K562 (cell line): ENCODE measurements at regions not wholly inside any gene's neighbourhood (a gene's known extent, or its start where the extent isn't known, plus 50 kb on each side); places are given as distances from the start of the nearest gene placed in this dataset.

Source experiments
- ATAC-seq: fragments of 200-7000 bp; cut with Tn5 transposase; 3 replicates; pipeline ENCODE4 v1.9.1; 2020; ENCODE audit warnings: moderate library complexity
- BruUV-seq: library from RNA; stranded (reverse); fragments of 400-500 nt; replicated peaks from 2 replicates; lab custom pipeline; 2021; lab: Mats Ljungman, UMichigan
- CTCF ChIA-PET: fragments of 300-600 bp; formaldehyde crosslinking; extraction: SDS; loops from one replicate; lab custom pipeline; 2021; ENCODE audit warnings: low intra/inter-chr PET ratio; lab: Yijun Ruan, JAX
- POLR2A ChIA-PET: fragments of 300-600, 350-650 bp; sonication (Branson Sonifier 250); formaldehyde crosslinking; extraction: SDS; loops from one replicate; lab custom pipeline; 2021; ENCODE audit warnings: antibody characterized with exemption, inconsistent platforms; lab: Yijun Ruan, JAX
- DNase-seq, 4 experiments: peaks; one replicate each; pipeline versions ENCODE4 v3.0.0 to v3.0.0-alpha.2; 2011 to 2018; ENCODE audit warnings: low spot score in 3 of 4, mixed read lengths in 3 of 4; ENCODE audit errors: extremely low read depth in 1 of 4
- FAIRE-seq: peaks from 2 replicates; lab custom pipeline; 2011; peaks lifted over from hg19 to GRCh38; lab: Jason Lieb, UNC
- H2AFZ ChIP-seq: 2 replicates; pipeline ENCODE4 v1.6.0; 2011; ENCODE audit warnings: low read depth, low read length, control low read depth, inconsistent platforms
- H3K27ac ChIP-seq: fragments of 200-600 bp; 3 replicates; pipeline ENCODE4 v1.8.0; 2011; ENCODE audit warnings: low read depth, mild to moderate bottlenecking, control low read depth, inconsistent platforms, low read length, moderate library complexity, mixed read lengths; ENCODE audit errors: extremely low read depth
- H3K27me3 ChIP-seq, 2 experiments: fragments of 300-600 bp in 1 of 2; 2 replicates in 1 of 2; 3 replicates in 1 of 2; pipeline versions ENCODE4 v1.6.0 to v1.8.0; 2011; ENCODE audit warnings: inconsistent platforms in 2 of 2, low read length in 2 of 2, mild to moderate bottlenecking in 1 of 2, mixed read lengths in 1 of 2, moderate library complexity in 1 of 2; ENCODE audit not compliant: control insufficient read depth in 2 of 2, insufficient read depth in 2 of 2
- H3K36me3 ChIP-seq: fragments of 300-600 bp; 3 replicates; pipeline ENCODE4 v1.8.0; 2011; ENCODE audit warnings: mild to moderate bottlenecking, low read length, inconsistent platforms; ENCODE audit not compliant: control insufficient read depth, insufficient read depth
- H3K4me1 ChIP-seq, 2 experiments: fragments of 200-600 bp in 1 of 2; replicated peaks in 1 of 2; 2 replicates in 1 of 2; 3 replicates in 1 of 2; pipeline versions ENCODE4 v1.5.1 to v1.8.0; 2011; ENCODE audit warnings: inconsistent platforms in 2 of 2, low read length in 2 of 2, mild to moderate bottlenecking in 1 of 2, mixed read lengths in 1 of 2, moderate library complexity in 1 of 2; ENCODE audit not compliant: control insufficient read depth in 2 of 2, insufficient read depth in 2 of 2
- H3K4me2 ChIP-seq: 2 replicates; pipeline ENCODE4 v1.6.1; 2011; ENCODE audit warnings: low read length, control low read depth, inconsistent platforms, mixed read lengths; ENCODE audit not compliant: insufficient read depth
- H3K4me3 ChIP-seq: fragments of 200-600 bp; sonication (generic), shearing (Covaris generic); 2 replicates; pipeline ENCODE4 v1.5.1; 2016; ENCODE audit warnings: control low read depth, inconsistent platforms
- H3K79me2 ChIP-seq: fragments of 200-600 bp; 3 replicates; pipeline ENCODE4 v1.8.0; 2011; ENCODE audit warnings: low read length, inconsistent platforms; ENCODE audit not compliant: control insufficient read depth, insufficient read depth
- H3K9ac ChIP-seq, 2 experiments: 2 replicates each; pipeline versions ENCODE4 v1.6.0 to v1.6.1; 2011; ENCODE audit warnings: low read depth in 2 of 2, low read length in 2 of 2, control low read depth in 1 of 2, inconsistent platforms in 1 of 2, mild to moderate bottlenecking in 1 of 2, mixed read lengths in 1 of 2; ENCODE audit not compliant: insufficient read depth in 1 of 2
- H3K9me1 ChIP-seq: one replicate; pipeline ENCODE4 v1.6.0; 2011; ENCODE audit warnings: inconsistent platforms, mild to moderate bottlenecking, low read length, moderate library complexity; ENCODE audit not compliant: control insufficient read depth, insufficient read depth
- H3K9me3 ChIP-seq: replicated peaks from 2 replicates; pipeline ENCODE4 v1.5.1; 2011; ENCODE audit warnings: low read depth, low read length, inconsistent platforms; ENCODE audit not compliant: control insufficient read depth, insufficient read depth
- H4K20me1 ChIP-seq: replicated peaks from 2 replicates; pipeline ENCODE4 v1.6.1; 2011; ENCODE audit warnings: low read length, inconsistent platforms, mixed read lengths; ENCODE audit not compliant: control insufficient read depth, insufficient read depth
- EP300 ChIP-seq: IDR thresholded peaks from 2 replicates; pipeline ENCODE4 v1.6.1; 2012; ENCODE audit warnings: low read length, improper control_type of control experiment
- EWSR1 ChIP-seq: fragments of 450-650 bp; IDR thresholded peaks from 2 replicates; pipeline ENCODE4 v1.6.1; 2018; ENCODE audit warnings: borderline replicate concordance, mild to moderate bottlenecking, low read depth, moderate library complexity; ENCODE audit not compliant: partially characterized antibody
- MAFG ChIP-seq: fragments of 450-650 bp; conservative IDR thresholded peaks from 2 replicates; pipeline ENCODE4 v1.6.1; 2016; ENCODE audit warnings: missing genetic modification characterization, missing compliant biosample characterization
- MCM2 ChIP-seq: fragments of 450-650 bp; IDR thresholded peaks from 2 replicates; pipeline ENCODE4 v1.6.1; 2017; ENCODE audit warnings: low read depth, mild to moderate bottlenecking
- MYBL2 ChIP-seq, 2 experiments: fragments of 450-650 bp in 1 of 2; sonication (generic) in 1 of 2; formaldehyde crosslinking in 1 of 2; IDR thresholded peaks; 2 replicates each; pipeline versions ENCODE4 v1.6.1 to v1.8.1; 2017 to 2022; ENCODE audit warnings: borderline replicate concordance in 1 of 2, inconsistent platforms in 1 of 2, low read depth in 1 of 2, mild to moderate bottlenecking in 1 of 2, missing genetic modification reagents in 1 of 2, moderate library complexity in 1 of 2
- NR3C1 ChIP-seq: sonication (generic); formaldehyde crosslinking; IDR thresholded peaks from 2 replicates; pipeline ENCODE4 v1.8.1; 2022; ENCODE audit warnings: missing genetic modification reagents
- PHF21A ChIP-seq: fragments of 450-650 bp; IDR thresholded peaks from 2 replicates; pipeline ENCODE4 v1.6.1; 2017; ENCODE audit warnings: low read depth, borderline replicate concordance
- ZNF77 ChIP-seq: fragments of 250-450 bp; sonication (Bioruptor Pico); IDR thresholded peaks from 2 replicates; pipeline ENCODE4 v1.5.0; 2020
- ZSCAN29 ChIP-seq: fragments of 450-650 bp; IDR thresholded peaks from 2 replicates; pipeline ENCODE4 v1.6.1; 2017
- WGBS: fragments of 100-300 bp; shearing (Covaris generic); methylation state at CpG from one replicate; pipeline ENCODE4 v1.1.6; 2016; ENCODE audit warnings: low coverage, mixed read lengths; ENCODE audit not compliant: insufficient coverage; ENCODE audit errors: missing lambda C conversion rate; 5-methylcytosine and 5-hydroxymethylcytosine counted together
- in situ Hi-C: fragments of 300-500 bp; cut with MboI; formaldehyde crosslinking; loops from 4 replicates; pipeline ENCODE4 v1.15.0; 2018; ENCODE audit warnings: inconsistent platforms, mixed read lengths
- intact Hi-C: fragments of 100-400 bp; cut with micrococcal nuclease; formaldehyde crosslinking; loops from 2 replicates; pipeline ENCODE4 v1.14.2; 2022
- TF ChIP-seq, protein P1 (sequence below): fragments of 450-650 bp; formaldehyde crosslinking; IDR thresholded peaks from 2 replicates; pipeline ENCODE4 v1.4.0; 2020; ENCODE audit warnings: mild to moderate bottlenecking
- TF ChIP-seq, protein P2 (sequence below): sonication (generic); formaldehyde crosslinking; IDR thresholded peaks from 2 replicates; pipeline ENCODE4 v1.8.0; 2022; ENCODE audit warnings: missing genetic modification reagents, mild to moderate bottlenecking, borderline replicate concordance
- TF ChIP-seq, protein P3 (sequence below): sonication (generic); formaldehyde crosslinking; IDR thresholded peaks from 2 replicates; pipeline ENCODE4 v1.5.0; 2020; ENCODE audit warnings: missing genetic modification reagents
- TF ChIP-seq, protein P4 (sequence below): sonication (generic); formaldehyde crosslinking; IDR thresholded peaks from 2 replicates; pipeline ENCODE4 v1.8.0; 2022; ENCODE audit warnings: mild to moderate bottlenecking, missing genetic modification reagents

DNA sequence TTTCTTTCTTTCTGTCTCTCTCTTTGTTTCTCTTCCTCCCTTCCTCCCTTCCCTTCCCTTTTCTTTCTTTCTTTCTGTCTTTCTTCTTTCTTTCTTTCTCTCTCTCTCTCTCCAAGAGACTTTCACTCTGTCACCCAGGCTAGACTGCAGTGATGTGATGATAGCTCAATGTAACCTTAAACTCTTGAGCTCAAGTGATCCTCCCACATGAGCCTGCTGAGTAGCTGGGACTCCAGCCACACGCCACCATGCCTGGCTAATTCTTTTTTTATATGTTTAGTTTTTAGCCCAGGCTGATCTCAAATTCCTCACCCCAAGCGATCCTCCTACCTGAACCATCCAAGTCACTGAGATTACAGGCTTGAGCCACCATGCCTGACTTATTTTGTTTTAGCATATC lies 64.3 kb upstream of the EMCN start (continued):
- TF ChIP-seq, protein P1, sequence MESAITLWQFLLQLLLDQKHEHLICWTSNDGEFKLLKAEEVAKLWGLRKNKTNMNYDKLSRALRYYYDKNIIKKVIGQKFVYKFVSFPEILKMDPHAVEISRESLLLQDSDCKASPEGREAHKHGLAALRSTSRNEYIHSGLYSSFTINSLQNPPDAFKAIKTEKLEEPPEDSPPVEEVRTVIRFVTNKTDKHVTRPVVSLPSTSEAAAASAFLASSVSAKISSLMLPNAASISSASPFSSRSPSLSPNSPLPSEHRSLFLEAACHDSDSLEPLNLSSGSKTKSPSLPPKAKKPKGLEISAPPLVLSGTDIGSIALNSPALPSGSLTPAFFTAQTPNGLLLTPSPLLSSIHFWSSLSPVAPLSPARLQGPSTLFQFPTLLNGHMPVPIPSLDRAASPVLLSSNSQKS (CRISPR knock-in tag): no peak
- TF ChIP-seq MAFG (tag) (no peak), NR3C1 (CRISPR knock-in tag) (no peak)

DNA sequence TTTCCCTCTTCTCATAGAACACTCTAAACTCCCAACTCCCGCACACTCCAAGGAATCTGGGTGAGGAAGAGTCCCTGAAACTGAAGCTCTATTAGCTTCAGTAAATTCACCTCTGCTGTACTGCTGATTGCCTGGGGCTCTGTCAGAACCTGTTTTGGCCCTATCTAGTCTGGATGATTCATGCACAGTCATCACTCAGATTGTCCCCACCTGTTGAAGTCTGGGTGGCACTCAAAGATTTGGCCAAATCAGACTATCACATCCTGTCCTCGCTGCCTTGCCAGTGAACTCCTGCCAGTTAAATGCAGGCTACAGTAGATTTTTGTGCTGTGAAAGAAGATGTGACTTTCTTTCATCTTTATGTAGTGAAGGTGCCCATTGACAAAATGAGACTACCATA lies 63.5 kb upstream of the EMCN start:
- Histone ChIP-seq H3K79me2 (no peaks in the 10 kb centered on the region), H4K20me1 (no peaks in the 10 kb centered on the region), H3K9me3 (0 out of 2 replicates have a peak, but pooled peaks cover 2% of the 10 kb centered on the region), H3K4me1 (no peaks in the 10 kb centered on the region), H3K4me3 (no peak overlapping the region), H3K9me1 (no peaks in the 10 kb centered on the region), H2AFZ (no peak overlapping the region), H3K27ac (no peak overlapping the region), H3K36me3 (no peaks in the 10 kb centered on the region), H3K4me2 (no peak overlapping the region), H3K27me3 (no peaks in the 10 kb centered on the region), H3K9ac (no peak overlapping the region)
- ChIA-PET CTCF (no interaction called here), POLR2A (no interaction called here)
- intact Hi-C loops: no loop called here
- DNase-seq (no peak), FAIRE-seq (no peak), ATAC-seq (no peak)
- TF ChIP-seq PHF21A (no peak), MYBL2 (IDR thresholded peaks at IDR 0.05; ENCODE audit: low read depth) (no peak), MYBL2 (CRISPR knock-in tag; IDR thresholded peaks at IDR 0.05; ENCODE audit: borderline replicate concordance) (no peak), EWSR1 (no peak), ZNF77 (CRISPR knock-in tag) (no peak), ZSCAN29 (no peak), EP300 (no peak), MCM2 (no peak)
- TF ChIP-seq, protein P2, sequence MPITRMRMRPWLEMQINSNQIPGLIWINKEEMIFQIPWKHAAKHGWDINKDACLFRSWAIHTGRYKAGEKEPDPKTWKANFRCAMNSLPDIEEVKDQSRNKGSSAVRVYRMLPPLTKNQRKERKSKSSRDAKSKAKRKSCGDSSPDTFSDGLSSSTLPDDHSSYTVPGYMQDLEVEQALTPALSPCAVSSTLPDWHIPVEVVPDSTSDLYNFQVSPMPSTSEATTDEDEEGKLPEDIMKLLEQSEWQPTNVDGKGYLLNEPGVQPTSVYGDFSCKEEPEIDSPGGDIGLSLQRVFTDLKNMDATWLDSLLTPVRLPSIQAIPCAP: no peak
- TF ChIP-seq, protein P3, sequence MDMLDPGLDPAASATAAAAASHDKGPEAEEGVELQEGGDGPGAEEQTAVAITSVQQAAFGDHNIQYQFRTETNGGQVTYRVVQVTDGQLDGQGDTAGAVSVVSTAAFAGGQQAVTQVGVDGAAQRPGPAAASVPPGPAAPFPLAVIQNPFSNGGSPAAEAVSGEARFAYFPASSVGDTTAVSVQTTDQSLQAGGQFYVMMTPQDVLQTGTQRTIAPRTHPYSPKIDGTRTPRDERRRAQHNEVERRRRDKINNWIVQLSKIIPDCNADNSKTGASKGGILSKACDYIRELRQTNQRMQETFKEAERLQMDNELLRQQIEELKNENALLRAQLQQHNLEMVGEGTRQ (CRISPR knock-in tag): no peak
- TF ChIP-seq, protein P4, sequence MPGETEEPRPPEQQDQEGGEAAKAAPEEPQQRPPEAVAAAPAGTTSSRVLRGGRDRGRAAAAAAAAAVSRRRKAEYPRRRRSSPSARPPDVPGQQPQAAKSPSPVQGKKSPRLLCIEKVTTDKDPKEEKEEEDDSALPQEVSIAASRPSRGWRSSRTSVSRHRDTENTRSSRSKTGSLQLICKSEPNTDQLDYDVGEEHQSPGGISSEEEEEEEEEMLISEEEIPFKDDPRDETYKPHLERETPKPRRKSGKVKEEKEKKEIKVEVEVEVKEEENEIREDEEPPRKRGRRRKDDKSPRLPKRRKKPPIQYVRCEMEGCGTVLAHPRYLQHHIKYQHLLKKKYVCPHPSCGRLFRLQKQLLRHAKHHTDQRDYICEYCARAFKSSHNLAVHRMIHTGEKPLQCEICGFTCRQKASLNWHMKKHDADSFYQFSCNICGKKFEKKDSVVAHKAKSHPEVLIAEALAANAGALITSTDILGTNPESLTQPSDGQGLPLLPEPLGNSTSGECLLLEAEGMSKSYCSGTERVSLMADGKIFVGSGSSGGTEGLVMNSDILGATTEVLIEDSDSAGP (CRISPR knock-in tag): no peak
- 0% methylated on average over 2 of the region's 2 CpGs for WGBS
- in situ Hi-C loops: no loop called here
- BruUV-seq: no TSS peak
